HG02885 (cell line): ENCODE measurements at regions not wholly inside any gene's neighbourhood (a gene's known extent, or its start where the extent isn't known, plus 50 kb on each side); places are given as distances from the start of the nearest gene placed in this dataset.
"Not testable (repeated sequence)": the region's sequence is repeated elsewhere in the genome, so short reads cannot be mapped to it uniquely, and the experiment has no call there.

Source experiments
- ATAC-seq: cut with Tn5 transposase; IDR thresholded peaks from one replicate; pipeline ENCODE4 v1.9.1; 2021; ENCODE audit warnings: mild to moderate bottlenecking; ENCODE audit not compliant: unreplicated experiment, poor library complexity

DNA sequence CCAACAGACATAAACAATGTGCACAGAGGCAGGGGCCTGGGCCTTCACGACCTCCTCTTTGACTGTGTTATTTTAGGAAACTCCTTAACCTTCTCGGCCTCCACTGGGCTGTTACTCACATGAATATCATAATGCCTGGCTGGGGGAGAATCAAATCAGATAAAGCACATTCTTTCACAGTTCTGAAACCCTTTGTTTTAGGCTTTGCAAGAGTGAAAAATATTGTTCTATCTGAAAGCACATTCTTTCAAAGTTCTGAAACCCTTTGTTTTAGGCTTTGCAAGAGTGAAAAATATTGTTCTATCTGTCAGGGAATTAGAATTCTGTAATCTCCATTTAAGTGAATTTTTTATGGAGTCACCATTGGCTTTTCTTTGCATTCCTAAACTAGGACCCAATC lies 50.7 kb upstream of the SYNDIG1 start:
- no peak for ATAC-seq

DNA sequence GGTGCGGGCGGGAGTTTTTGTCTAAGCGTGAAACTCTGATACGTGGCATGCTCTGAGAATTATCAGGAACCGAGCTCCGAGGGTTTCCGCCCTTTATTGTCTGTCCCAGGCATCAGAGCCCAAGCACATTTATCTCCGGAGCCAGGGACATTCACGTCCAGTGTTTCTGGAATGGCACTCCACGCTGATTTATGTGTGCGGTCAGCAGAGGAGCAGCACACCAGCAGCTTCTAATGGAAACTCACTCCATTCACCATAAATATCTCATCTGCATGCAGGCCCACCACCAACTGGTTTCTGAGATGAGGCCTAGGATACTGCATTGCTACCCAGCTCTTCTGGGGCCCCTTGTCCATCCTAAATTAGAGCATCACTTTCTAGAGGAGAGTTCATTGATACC lies 51.9 kb upstream of the SYNDIG1 start:
- ATAC-seq, result no peak

DNA sequence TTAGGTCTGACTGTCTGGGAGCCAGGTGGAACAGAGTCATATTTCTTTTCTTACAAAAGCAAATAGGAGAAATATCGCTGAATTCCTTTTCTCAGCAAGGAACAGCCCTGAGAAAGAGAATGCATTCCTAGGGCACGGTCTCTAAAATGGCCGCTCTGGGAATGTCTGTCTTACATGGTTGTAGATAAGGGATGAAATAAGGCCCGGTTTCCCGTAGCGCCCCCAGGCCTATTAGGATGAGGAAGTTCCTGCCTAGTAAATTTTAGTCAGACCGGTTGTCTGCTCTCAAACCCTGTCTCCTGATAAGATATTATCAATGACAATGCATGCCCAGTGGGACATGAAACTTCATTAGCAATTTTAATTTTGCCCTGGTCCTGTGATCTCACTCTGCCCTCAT lies 54.0 kb upstream of the SYNDIG1 start:
- ATAC-seq, result not testable (repeated sequence)

DNA sequence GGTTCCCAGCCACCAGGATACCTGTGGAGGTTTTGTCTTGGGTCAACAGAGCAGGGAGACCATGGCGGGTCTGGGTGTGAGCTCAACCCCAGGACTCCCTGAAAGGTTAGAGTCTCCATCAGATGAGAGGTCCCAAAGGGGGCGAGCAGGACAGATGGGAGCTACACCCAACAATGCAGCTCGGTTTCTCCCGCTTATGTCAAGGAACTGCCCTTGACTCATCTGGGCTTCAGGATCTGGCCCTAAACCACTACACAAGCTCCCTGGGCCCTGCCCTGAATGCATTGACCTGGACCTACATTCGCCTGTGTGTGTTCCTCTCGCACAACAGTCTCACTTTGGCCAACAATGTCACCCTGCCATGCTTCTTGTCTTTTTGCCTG lies 57.6 kb upstream of the SYNDIG1 start:
- no peak for ATAC-seq

DNA sequence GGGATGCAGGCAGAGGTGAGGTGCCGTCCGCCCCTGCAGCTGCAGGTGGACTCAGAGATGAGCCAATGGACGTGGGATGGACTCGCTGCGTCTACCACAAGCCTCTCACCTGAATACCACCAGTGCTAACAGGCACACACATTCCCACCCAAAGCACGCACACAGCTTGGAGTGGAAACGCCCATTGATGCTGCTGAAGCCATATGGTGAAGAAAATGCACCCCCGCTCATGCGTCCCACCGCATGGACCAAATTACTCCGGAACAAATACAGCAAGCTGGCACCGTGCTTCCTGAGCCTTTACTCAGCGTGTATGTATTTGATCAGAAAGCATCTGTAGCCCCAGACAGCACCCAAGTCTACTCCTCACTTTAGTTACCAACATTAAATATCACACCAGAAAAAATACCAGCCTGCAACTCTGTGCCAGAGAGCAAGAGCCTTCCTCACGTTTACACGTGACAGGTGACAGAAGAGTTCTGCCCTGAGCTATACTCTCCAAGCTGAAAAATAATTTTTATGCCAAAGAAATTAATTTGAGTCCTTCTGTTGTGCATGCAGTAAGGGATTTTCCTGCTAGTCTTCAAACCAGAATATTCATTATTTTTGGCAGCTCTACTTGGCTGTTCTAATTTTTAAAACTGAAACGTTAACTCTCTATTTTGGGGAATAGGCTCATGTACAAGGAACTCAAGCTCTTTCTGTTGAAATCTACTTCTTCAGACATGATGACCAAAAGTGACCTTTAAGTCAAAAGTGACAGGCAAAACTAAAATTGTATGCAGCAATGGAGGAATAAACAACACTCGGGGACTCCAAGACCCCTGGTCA lies 58.2 kb upstream of the SYNDIG1 start:
- ATAC-seq, result no peak

DNA sequence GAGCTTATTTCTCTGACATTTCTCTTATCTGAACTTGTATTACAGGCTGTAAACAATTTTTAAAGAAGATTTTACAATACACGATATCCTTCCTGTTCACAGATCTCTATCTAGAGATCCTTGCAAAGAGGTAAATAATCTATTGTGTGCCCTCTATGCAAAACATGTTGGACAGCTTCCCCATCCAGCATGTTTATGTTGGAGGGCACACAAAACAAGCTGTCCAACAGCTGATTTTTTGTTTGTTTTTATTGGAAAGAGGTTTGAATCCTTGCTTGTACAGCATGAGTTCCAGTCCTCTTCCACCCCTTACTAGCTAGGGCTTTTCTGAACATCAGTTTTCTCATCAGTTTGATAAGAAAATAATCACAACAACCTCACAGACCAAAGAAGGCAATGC lies 62.3 kb upstream of the SYNDIG1 start:
- ATAC-seq, result no peak

DNA sequence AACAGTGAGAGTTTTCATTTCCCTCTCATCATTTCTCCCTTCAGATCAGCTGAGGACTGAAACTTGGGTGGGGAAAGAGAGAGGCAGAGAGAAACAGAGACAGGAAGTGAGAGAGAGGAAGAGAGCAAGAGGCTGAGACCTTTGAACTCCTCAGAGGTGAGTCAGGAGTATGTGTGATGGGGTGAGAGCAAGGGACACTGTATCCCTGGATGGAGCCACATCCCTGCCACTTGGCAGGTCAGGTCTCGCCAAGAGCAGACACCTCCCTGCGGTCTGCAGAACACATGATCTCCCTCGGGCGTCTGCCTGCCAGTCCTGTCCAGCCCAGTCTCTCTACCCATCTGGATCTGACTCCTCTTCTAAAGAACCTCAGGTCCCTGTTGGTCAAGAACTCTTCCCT lies 62.7 kb upstream of the SYNDIG1 start:
- no peak for ATAC-seq

DNA sequence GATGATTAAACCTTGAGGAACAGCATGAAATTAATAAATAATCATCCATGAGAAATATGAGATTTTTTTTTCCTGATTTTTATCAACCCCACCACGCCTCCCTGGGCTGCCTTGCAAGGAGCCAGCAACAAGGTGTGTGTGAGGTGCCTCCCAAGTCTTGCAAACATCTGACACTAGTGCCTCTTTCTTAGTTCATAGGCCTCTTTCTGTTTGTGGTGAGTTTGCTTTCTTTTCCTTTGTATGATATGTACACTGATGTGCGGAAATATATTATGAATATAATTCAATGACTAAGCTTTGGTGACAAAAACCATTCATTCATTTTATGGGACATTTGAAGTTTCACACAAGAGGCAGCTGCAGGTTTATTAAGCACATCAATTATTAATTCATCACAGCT lies 63.2 kb upstream of the SYNDIG1 start:
- ATAC-seq, result no peak

DNA sequence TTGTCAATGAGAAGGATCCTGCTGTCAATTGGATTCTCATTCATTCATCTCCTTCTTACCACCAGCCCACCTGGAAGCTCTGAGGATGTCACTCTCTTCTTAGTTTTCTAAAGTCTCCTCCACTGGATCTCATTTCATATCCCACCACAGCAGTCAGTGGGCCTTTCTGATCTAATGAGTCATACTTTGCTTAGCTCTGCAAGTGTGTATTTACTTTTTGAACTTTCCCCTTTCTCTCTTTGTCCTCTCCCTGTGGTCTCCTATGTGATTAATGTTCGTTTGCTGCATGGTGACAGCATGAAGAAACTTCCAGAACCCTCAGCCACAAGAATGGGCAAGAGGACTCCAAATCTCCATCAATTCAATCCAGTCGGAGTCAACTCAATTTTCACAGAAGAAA lies 63.6 kb upstream of the SYNDIG1 start:
- ATAC-seq, result no peak

DNA sequence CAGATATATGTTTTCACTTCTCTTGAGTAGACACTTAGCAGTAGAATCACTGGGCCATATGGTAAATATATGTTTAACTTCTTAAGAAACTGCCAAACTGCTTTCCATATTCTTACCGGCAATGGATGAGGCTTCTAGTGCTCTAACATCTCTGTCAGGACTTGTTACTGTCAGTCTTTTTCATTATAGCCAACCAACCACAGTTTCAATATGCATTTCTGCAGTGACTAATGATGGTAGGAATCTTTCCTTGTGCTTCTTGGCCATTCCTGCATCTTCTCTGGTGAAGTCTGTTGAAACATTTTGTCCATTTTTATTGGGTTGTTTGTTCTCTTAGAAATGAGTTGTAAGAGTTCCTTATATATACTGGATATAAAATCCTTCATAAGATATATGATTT lies 66.0 kb upstream of the SYNDIG1 start:
- ATAC-seq, result no peak

DNA sequence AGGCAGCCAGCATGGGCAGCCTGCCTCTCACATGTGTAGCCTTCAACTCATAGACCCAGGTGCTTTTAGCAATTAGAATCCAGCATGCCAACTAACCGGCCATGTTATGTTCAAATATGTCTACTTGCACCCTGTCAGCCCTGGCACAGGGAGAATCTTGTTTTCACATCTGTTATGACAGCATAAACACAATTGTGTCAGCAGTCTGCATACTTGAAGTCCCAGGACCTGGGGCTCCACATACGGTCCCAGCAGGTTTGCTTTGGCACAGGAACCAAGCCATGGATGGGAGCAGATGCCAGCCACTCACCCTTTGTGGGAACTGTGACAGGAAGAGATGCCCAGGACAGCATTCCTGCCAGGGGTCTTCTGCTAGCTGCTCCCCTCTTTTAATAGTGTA lies 67.2 kb upstream of the SYNDIG1 start:
- no peak for ATAC-seq

DNA sequence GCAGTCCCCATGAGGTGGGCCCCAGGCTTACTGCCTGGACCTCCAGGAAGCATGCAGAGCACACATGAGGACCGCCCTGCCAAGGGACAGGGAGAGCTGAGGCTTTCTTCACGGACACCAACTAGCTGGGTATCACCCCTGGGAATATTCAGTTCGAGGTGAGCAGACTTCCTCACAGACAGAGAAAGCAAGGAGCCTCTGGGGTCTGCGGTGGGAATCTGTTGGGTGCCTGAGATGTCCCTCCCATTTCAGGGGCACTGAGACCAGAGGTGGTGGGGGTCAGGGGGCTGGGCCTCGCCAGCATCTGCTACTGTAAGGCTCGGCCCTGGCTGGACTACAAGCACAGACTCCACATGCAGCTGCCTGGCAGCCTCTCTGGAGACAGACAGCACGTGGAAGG lies 74.3 kb upstream of the SYNDIG1 start:
- ATAC-seq, result no peak

DNA sequence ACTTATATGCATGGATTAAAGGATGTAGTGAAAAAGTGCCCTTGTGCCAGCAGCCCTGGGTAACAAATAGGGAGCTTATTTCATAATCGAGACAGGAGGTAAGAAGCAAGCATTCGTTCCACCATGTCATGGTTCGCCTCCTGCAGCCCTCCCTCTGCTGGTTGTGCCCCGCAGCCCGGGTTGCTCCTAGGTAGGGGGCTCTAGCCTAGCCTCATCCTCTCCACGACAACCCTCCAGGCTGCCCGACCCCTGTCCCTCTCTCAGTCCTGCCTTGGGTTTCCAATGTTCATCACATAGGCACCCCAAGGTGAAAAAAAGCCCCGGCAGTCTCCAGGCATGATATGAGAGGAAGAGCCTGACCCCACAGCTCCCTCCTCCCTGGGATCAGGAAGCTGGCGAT lies 75.5 kb upstream of the SYNDIG1 start:
- ATAC-seq, result no peak

DNA sequence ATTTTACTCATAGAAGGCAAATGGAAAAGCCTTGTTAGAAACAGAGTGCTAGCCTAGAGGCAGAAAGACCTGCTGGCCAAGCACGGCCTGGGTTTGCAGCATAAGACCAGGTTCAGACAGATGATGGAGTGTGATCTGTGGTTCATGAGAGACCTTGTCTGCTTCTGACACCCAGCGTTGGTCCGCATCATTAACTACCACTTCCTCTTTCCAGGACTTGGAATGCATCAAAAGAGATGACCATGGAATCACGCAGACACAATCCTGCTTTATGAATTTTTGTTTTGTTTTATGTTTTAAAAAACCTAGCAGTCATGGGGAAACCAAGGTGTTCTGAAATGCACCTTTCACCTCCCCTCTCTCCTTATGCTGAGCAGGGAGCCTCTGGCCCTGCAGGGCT lies 76.8 kb upstream of the SYNDIG1 start:
- ATAC-seq, result no peak

DNA sequence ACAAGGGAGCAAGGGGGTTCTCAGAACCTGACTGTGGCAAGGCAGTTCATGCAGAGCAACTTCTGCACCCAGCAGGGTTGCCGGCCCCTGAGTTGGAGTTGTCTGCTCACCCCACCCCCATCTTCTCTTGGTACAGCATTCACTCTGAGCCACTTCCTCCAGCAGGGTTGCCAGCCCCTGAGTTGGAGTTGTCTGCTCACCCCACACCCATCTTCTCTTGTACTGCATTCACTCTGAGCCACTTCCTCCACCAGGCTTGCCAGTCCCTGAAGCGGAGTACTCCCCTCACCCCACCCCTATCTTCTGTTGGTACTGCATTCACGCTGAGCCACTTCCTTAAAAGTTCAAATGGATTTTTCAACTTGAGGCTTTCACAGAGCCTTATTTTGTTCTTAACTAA lies 79.7 kb upstream of the SYNDIG1 start:
- no peak for ATAC-seq

DNA sequence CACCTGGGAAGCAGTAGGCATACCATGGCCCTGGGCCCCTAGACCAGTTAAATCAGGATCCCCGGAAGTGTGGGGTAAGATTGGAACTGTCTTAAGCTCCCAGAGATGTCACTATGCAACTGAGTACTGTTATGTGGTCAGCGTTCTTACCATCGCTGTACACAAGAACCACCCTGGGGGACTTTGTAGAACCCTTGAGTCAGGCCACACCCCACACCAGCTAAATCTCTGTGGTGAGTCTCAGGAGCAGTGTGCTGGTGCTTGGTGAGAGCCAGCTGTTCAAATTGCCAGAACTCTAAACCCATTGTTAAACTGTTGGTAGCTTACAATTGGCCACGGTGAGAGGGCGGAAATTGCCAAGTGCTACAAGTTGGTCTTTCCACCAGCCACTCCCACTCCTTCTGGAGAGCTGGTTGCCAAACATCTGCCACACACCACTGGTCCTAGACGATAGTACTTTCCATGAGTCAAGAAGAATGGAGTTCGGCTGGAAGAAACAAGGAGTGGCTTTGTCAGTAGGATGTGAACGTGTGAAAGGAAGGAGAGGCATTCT lies 80.5 kb upstream of the SYNDIG1 start:
- no peak for ATAC-seq

DNA sequence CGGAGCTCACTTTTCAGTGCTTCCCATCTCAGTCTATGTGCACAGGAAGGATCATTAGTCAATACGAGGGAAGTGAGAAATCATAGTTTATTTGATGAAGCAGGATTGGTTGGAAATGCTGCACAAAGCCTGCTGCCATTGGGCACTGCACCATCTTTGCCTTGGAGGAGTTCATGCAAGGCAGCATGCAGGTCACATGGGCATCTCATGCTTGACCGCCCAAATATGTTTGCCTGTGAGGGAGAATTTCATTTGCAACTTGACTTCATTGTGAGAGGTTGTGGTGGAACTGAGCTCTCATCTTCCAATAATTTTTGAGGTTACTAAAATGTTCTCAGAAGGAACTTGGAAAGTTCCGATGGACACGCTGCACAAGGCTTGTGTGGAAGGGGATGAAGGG lies 83.9 kb upstream of the SYNDIG1 start:
- ATAC-seq, result no peak

DNA sequence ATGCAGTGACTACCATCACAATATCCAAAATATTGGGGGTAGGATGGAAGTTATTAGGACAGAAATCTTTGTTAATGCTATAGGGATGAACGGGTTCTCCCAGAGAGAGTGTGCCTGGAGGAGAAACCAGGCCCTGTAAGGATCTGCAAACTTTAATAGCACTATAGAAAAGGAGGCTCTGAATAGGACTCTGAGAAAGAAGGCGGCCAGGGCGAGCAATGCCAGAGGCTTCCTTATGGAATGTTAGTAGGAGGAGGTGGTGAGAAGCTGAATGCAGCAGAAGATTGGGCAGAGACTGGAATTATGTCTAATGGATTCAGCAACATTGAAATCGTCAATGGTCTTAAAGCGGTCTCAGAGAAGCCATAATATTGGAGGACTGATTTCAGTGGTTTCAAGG lies 84.6 kb upstream of the SYNDIG1 start:
- no peak for ATAC-seq

DNA sequence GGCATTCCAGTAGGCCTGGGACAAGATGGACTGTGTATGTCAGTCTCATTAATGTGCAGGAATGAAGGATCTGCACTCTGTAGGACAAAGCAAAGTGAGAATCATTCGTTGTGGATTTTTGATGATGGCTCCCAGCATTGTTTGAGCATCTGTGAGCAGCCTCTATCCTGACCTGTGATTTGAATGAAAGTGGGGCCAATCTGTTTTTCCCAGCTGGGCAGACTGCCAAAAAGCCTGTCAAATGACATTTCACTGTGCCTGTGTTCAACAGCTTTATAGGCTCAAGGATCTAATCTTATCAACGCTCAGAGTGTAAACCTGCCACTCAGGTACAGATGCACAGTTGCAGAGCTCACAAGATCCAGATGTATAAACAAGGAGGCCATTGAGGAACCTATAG lies 86.7 kb upstream of the SYNDIG1 start:
- ATAC-seq, result no peak

DNA sequence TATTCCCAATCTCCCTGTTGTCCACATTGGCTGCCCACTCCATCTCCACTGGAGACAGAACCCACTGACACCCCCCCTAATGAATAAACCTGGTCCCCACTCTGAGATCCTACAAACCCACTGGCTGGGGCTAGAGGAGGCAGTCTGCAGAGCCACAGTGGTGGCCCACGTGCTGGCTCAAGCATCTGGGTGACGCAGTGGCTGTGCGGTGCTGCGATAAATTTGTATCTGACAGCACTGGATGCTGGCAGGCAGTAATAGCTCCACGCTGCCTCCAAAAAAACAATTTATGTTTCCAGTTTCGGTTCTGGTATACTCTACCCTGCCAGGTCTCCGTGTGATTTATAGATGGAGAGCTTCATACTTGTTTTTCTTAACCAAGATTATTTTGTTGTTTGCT lies 87.1 kb upstream of the SYNDIG1 start:
- no peak for ATAC-seq

DNA sequence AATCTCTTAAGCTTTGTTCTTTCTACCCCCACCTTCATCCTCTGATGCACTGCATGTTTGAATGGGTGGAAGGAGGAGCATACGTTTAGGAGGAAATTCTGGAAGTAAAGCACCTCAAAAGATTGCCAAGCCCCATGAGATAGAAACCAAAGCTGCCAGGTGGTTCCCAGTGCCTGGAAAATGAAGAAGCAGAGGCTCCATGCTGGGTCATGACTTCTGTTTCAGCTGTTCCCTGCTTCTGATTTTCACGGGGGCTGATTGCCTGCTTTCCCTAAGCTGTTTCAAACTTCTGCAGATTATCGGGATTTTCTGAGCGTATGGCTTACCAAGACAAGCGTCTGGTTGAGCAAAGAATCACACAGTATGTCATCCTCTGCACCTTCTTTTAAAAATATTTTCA lies 87.5 kb upstream of the SYNDIG1 start:
- ATAC-seq, result no peak

DNA sequence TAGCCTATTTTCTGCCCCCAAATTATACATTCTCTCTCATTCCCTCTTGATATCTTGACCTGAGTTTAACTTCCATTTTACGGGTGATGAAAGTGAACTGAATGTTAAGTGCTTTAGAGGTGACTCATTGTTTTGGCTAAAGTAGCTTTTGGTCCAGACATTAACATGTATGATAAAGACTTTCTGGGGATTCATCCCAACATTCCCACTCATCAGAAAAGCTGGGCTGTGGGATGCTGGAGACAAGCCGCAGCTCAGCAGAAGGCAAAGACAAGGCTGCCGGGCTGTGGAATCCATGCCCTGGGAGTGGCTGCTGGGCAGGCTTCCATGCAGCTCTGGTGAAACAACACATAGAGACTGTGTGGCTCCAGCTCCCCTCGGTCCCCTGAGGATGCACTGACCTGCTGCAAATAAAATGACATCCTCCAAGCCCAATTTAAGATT lies 89.9 kb upstream of the SYNDIG1 start:
- ATAC-seq, result no peak
